C4-2B (cell line): ENCODE measurements at regions not wholly inside any gene's neighbourhood (a gene's known extent, or its start where the extent isn't known, plus 50 kb on each side); places are given as distances from the start of the nearest gene placed in this dataset.

Source experiments
- ZFX ChIP-seq: fragments of 450-650 bp; IDR thresholded peaks from 2 replicates; pipeline ENCODE4 v1.6.1; 2017
- TF ChIP-seq, protein P1 (sequence below): fragments of 450-650 bp; conservative IDR thresholded peaks from 2 replicates; pipeline ENCODE4 v1.5.1; 2017; ENCODE audit warnings: mild to moderate bottlenecking

DNA sequence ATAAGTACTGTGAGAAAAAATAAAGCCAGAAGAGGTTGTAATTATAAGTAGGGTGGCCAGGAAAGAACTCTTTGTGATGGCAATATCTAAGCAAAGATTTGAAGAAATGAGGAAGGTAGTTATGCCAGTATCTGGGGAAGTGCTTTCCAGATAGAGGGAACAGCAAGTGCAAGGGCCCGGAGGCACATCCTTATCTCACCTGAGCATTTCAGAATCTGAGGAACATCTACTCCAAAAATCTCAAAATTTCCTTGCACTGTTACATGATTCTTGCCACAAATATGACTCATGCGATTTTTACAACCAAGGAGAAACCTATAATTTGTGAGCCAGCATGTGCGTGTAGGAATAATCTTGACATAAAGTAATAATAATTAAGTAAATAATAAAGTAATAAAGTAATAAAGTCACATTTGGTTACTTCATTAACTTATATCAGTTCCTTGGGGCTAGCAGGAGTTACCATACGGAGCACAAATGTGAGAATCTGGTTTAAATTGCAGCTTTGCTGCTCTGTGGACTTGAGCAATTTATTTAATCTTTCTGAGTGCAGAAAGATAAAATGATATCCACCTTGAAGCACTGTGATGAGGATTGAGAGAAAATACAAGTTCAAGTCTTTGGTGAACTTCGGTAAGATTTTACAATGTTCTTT is 105.1 kb upstream of the SLC34A2 start:
- TF ChIP-seq, protein P1, sequence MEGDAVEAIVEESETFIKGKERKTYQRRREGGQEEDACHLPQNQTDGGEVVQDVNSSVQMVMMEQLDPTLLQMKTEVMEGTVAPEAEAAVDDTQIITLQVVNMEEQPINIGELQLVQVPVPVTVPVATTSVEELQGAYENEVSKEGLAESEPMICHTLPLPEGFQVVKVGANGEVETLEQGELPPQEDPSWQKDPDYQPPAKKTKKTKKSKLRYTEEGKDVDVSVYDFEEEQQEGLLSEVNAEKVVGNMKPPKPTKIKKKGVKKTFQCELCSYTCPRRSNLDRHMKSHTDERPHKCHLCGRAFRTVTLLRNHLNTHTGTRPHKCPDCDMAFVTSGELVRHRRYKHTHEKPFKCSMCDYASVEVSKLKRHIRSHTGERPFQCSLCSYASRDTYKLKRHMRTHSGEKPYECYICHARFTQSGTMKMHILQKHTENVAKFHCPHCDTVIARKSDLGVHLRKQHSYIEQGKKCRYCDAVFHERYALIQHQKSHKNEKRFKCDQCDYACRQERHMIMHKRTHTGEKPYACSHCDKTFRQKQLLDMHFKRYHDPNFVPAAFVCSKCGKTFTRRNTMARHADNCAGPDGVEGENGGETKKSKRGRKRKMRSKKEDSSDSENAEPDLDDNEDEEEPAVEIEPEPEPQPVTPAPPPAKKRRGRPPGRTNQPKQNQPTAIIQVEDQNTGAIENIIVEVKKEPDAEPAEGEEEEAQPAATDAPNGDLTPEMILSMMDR = no peak
- no peak for TF ChIP-seq ZFX
